HG03575 (cell line): ENCODE measurements at regions not wholly inside any gene's neighbourhood (a gene's known extent, or its start where the extent isn't known, plus 50 kb on each side); places are given as distances from the start of the nearest gene placed in this dataset.

Experiments used
- ATAC-seq: cut with Tn5 transposase; IDR thresholded peaks from one replicate; pipeline ENCODE4 v1.9.1; 2021; ENCODE audit not compliant: unreplicated experiment, insufficient number of reproducible peaks, low FRiP score; ENCODE audit errors: extremely low read depth

- ATAC-seq: no peak
These were observed 92.6 kb upstream of the MAP1LC3B2 start for GRCh38 chr12:116466536-116466935.

- no peak for ATAC-seq
These were observed 89.8 kb upstream of the MAP1LC3B2 start for GRCh38 chr12:116469344-116469743.

- ATAC-seq: no peak
These were observed 87.6 kb upstream of the MAP1LC3B2 start for GRCh38 chr12:116471544-116471943.

- ATAC-seq: no peak
These were observed 87.0 kb upstream of the MAP1LC3B2 start for GRCh38 chr12:116472193-116472592.

GRCh38 chr12:116473416-116473815 is 85.8 kb upstream of the MAP1LC3B2 start:
- ATAC-seq: no peak

- no peak for ATAC-seq
These were observed 84.8 kb upstream of the MAP1LC3B2 start for GRCh38 chr12:116474331-116474730.

- no peak for ATAC-seq
These were observed 84.3 kb upstream of the MAP1LC3B2 start for GRCh38 chr12:116474899-116475298.

GRCh38 chr12:116476227-116476822 is 82.9 kb upstream of the MAP1LC3B2 start:
- no peak for ATAC-seq

GRCh38 chr12:116478243-116478773 is 80.9 kb upstream of the MAP1LC3B2 start:
- ATAC-seq: no peak

- no peak for ATAC-seq
These were observed 78.9 kb upstream of the MAP1LC3B2 start for GRCh38 chr12:116480210-116480810.

GRCh38 chr12:116481726-116482125 is 77.5 kb upstream of the MAP1LC3B2 start:
- ATAC-seq: no peak

GRCh38 chr12:116482179-116482578 is 77.0 kb upstream of the MAP1LC3B2 start:
- ATAC-seq: no peak

- no peak for ATAC-seq
These were observed 76.3 kb upstream of the MAP1LC3B2 start for GRCh38 chr12:116482859-116483258.

- no peak for ATAC-seq
These were observed 75.0 kb upstream of the MAP1LC3B2 start for GRCh38 chr12:116483959-116484750.

- no peak for ATAC-seq
These were observed 74.4 kb upstream of the MAP1LC3B2 start for GRCh38 chr12:116484807-116485206.

- no peak for ATAC-seq
These were observed 70.1 kb upstream of the MAP1LC3B2 start for GRCh38 chr12:116489116-116489515.

- ATAC-seq: no peak
These were observed 68.7 kb upstream of the MAP1LC3B2 start for GRCh38 chr12:116490471-116490870.

- no peak for ATAC-seq
These were observed 66.4 kb upstream of the MAP1LC3B2 start for GRCh38 chr12:116492703-116493324.

- no peak for ATAC-seq
These were observed 63.9 kb upstream of the MAP1LC3B2 start for GRCh38 chr12:116495260-116495659.
